ENCODE measurements at regions not wholly inside any gene's neighbourhood (a gene's known extent, or its start where the extent isn't known, plus 50 kb on each side); places are given as distances from the start of the nearest gene placed in this dataset.

DNA sequence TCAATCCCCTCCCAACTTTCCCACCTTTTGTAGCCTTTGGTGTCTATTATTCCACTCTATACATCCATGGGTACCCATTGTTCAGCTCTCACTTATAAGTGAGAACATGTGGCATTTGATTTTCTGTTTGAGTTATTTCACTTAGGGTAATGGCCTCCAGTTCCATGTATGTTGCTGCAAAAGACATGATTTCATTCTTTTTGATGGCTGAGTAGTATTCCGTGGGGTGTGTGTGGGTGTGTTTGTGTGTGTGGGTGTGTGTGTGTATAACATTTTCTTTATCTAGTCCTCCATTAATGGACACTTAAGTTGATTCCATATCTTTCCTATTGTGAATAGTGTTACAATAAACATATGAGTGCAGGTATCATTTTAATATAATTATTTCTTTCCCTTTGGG, 157.5 kb upstream of the FSTL4 start:
- no peak overlapping the region for H4K91ac ChIP-seq (ENCODE audit: insufficient read length, low read depth, low read length)
- Mint-ChIP-seq H3K4me1 (no peaks in the 10 kb centered on the region), H3K27ac (no peak overlapping the region), H3K9me3 (peaks cover 11 to 14% of the 10 kb centered on the region in 2 experiments), H3K27me3 (ENCODE audit: low read depth) (peaks cover 29% of the 10 kb centered on the region), H3K36me3 (ENCODE audit: insufficient read depth in 1 of 3, low read depth in 3 of 3) (no peaks in the 10 kb centered on the region; a peak in 1 of 7 replicates), H3K4me3 (no peak overlapping the region)
- H2AK5ac ChIP-seq (ENCODE audit: insufficient read length, low read length), result no peak overlapping the region
- no peak overlapping the region for H3K4ac ChIP-seq (ENCODE audit: low read depth, low read length)
- H3K23ac ChIP-seq (ENCODE audit: insufficient read length, low read depth, low read length), result no peak overlapping the region
- H3K23me2 ChIP-seq (ENCODE audit: insufficient read length, low read depth, low read length, poor library complexity, severe bottlenecking), result no peaks in the 10 kb centered on the region
- no peaks in the 10 kb centered on the region for H3K9me3 ChIP-seq (ENCODE audit: control insufficient read depth, low read depth, low read length)
- DNase-seq, result no peak
- H3T11ph ChIP-seq (ENCODE audit: low read length), result no peak overlapping the region
- H3K56ac ChIP-seq (ENCODE audit: insufficient read length, low read depth, low read length), result no peak overlapping the region
- WGBS (ENCODE audit: extremely low coverage, insufficient read length, low lambda C conversion rate), result no CpG with 5 or more reads among the region's 1 CpG
- H4K20me1 ChIP-seq (ENCODE audit: control insufficient read depth, insufficient read depth, insufficient read length), result no peaks in the 10 kb centered on the region
- no peak overlapping the region for H2BK120ac ChIP-seq (ENCODE audit: low read depth, low read length, poor library complexity, severe bottlenecking)
- H2BK20ac ChIP-seq (ENCODE audit: low read depth, low read length, poor library complexity, severe bottlenecking), result no peak overlapping the region
- H3K27me3 ChIP-seq (ENCODE audit: insufficient read depth, low read length), result no peaks in the 10 kb centered on the region
- H3K18ac ChIP-seq (ENCODE audit: insufficient read length, low read depth, low read length), result no peak overlapping the region
- no peak overlapping the region for H2BK12ac ChIP-seq (ENCODE audit: insufficient read length, low read depth, low read length)
- H3K14ac ChIP-seq (ENCODE audit: insufficient read depth, low read length), result no peak overlapping the region
- H2BK15ac ChIP-seq (ENCODE audit: low read depth, low read length), result no peak overlapping the region
- H4K8ac ChIP-seq (replicated peaks; ENCODE audit: insufficient read length, low read depth, low read length), result no peak overlapping the region
- TF ChIP-seq, protein P1, sequence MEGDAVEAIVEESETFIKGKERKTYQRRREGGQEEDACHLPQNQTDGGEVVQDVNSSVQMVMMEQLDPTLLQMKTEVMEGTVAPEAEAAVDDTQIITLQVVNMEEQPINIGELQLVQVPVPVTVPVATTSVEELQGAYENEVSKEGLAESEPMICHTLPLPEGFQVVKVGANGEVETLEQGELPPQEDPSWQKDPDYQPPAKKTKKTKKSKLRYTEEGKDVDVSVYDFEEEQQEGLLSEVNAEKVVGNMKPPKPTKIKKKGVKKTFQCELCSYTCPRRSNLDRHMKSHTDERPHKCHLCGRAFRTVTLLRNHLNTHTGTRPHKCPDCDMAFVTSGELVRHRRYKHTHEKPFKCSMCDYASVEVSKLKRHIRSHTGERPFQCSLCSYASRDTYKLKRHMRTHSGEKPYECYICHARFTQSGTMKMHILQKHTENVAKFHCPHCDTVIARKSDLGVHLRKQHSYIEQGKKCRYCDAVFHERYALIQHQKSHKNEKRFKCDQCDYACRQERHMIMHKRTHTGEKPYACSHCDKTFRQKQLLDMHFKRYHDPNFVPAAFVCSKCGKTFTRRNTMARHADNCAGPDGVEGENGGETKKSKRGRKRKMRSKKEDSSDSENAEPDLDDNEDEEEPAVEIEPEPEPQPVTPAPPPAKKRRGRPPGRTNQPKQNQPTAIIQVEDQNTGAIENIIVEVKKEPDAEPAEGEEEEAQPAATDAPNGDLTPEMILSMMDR (conservative IDR thresholded peaks at IDR 0.05), result no peak
- no peak overlapping the region for H3K4me2 ChIP-seq (ENCODE audit: insufficient read depth, insufficient read length, low read length)
- no peaks in the 10 kb centered on the region for H3K79me2 ChIP-seq (ENCODE audit: insufficient read depth, low read length)
- no peak overlapping the region for H2BK5ac ChIP-seq (ENCODE audit: insufficient read length, low read length)
- no peak overlapping the region for H2AFZ ChIP-seq (ENCODE audit: low read length)
- no peak overlapping the region for H3K27ac ChIP-seq (ENCODE audit: insufficient read length, low read depth, low read length)
- H4K5ac ChIP-seq (ENCODE audit: insufficient read length, low read depth, low read length), result no peak overlapping the region
- H3K9ac ChIP-seq (ENCODE audit: extremely low read depth, insufficient read length, low read length), result no peak overlapping the region
- H3K79me1 ChIP-seq (ENCODE audit: insufficient read depth, low read depth, low read length, poor library complexity, severe bottlenecking), result no peaks in the 10 kb centered on the region
- no peaks in the 10 kb centered on the region for H3K4me1 ChIP-seq (ENCODE audit: insufficient read depth, low read length)
